DOHH2 (cell line): ENCODE measurements at regions not wholly inside any gene's neighbourhood (a gene's known extent, or its start where the extent isn't known, plus 50 kb on each side); places are given as distances from the start of the nearest gene placed in this dataset.

ENCODE experiments used
- CTCF ChIP-seq: fragments of 200-600 bp; sonication (generic); IDR thresholded peaks from one replicate; pipeline ENCODE4 v1.5.1; 2014; ENCODE audit warnings: antibody characterized with exemption, mild to moderate bottlenecking, low read depth, low read length; ENCODE audit not compliant: poor library complexity, severe bottlenecking
- EZH2phosphoT487 ChIP-seq: fragments of 200-600 bp; sonication (generic); IDR thresholded peaks from 2 replicates; pipeline ENCODE4 v1.6.1; 2017; ENCODE audit warnings: borderline replicate concordance, mild to moderate bottlenecking, antibody characterized with exemption, low read length, moderate library complexity, mixed read lengths

DNA sequence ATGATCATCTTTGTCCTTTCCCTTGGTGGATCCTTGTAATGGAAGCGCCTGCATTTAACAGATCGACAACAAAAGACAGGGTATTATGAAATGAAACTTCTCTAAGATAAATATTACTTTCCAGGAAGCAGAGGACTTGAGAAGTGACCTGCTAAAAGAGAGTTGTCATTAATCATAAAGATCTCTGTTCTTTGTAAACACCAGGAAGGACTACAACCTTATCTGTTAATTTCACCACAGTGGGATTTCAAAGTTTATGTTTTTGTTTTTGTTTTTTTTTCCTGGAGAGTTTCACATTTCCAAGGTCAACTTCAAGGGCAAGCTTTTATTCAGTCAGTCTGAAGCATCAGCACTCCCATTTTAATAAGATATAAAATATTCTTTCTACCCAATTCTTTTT is 170.9 kb downstream of the RCHY1 start:
- no peak for TF ChIP-seq CTCF
- no peak for TF ChIP-seq EZH2phosphoT487
